GM21528 (cell line): ENCODE measurements at regions not wholly inside any gene's neighbourhood (a gene's known extent, or its start where the extent isn't known, plus 50 kb on each side); places are given as distances from the start of the nearest gene placed in this dataset.

ENCODE experiments used
- ATAC-seq: cut with Tn5 transposase; IDR thresholded peaks from one replicate; pipeline ENCODE4 v1.9.1; 2021; ENCODE audit warnings: mild to moderate bottlenecking, moderate library complexity; ENCODE audit not compliant: unreplicated experiment, low FRiP score

DNA sequence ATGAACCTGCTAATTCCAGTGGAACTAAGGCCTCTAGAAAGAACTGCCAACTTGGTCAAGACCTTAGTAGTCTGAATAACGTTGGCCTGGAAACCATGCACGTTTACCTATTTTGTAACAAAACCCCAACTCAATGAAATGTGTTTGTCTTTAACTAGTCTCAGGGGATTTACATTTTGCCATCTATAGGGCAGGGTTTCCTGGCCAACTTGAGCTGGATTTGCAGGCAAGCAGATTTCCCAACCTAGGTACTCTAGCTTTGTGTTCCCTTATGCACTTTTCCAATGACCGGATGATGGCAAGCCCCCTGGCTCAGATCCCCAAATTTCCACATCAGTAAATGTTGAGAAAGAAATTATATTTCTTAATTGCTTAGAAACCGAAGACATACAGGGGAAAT is 114.5 kb downstream of the IRS2 start:
- ATAC-seq, result no peak

DNA sequence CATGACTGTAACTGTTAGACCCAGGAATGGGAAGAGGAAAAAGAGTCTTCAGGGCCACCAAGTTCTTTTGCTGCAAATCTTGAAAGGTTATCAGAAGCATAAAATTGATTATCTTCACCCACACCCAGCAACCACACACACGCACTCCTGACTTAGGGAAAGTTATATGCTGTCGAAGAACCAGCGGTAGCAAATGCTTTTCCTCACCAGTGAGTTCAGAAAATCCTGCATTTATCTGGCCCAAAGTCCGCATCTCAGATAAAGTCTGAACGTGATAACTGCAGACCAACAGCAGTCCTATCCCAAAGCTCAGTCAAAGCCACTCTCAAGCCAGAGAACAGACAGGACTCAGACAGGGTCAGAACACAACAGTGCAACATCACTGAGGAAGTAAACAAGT is 115.6 kb downstream of the IRS2 start:
- ATAC-seq, result no peak

DNA sequence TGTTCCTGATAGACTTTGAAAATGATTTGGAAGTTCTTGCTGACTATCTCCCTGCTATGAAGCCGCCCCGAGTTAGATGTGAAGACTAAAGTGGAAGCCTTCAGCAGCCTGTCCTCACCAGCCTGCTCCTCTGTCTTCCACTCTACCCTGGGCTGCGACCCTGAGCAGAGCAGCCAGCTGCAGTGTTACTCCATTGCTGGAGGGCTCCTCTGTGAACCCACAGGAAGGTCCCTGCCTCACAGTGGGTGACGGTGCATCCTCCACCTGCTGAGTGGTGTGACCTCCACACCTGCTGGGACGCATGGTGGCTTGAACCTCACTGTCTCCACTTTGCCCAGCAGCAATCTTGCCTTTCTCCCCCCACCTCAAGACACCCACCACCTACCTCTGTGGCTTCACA is 116.4 kb downstream of the IRS2 start:
- no peak for ATAC-seq

DNA sequence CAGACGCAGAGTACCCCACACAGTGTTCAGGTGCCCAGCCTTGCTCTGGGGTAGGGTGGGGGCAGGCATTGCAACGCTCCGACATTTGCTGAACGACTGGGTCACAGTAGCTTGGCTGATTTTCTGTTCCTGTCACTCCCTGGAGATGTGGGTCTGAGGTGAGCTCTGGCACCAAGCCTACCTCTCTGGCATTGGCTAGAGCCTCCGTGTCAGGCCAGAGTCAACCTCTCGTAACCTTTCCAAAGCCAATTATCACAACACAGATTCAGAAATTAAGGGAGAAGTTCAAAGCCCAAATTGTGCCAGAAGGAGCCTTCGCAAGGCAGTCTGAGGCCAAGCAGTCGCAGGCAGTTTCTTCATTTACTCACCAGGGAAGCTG is 117.2 kb downstream of the IRS2 start:
- ATAC-seq, result no peak

DNA sequence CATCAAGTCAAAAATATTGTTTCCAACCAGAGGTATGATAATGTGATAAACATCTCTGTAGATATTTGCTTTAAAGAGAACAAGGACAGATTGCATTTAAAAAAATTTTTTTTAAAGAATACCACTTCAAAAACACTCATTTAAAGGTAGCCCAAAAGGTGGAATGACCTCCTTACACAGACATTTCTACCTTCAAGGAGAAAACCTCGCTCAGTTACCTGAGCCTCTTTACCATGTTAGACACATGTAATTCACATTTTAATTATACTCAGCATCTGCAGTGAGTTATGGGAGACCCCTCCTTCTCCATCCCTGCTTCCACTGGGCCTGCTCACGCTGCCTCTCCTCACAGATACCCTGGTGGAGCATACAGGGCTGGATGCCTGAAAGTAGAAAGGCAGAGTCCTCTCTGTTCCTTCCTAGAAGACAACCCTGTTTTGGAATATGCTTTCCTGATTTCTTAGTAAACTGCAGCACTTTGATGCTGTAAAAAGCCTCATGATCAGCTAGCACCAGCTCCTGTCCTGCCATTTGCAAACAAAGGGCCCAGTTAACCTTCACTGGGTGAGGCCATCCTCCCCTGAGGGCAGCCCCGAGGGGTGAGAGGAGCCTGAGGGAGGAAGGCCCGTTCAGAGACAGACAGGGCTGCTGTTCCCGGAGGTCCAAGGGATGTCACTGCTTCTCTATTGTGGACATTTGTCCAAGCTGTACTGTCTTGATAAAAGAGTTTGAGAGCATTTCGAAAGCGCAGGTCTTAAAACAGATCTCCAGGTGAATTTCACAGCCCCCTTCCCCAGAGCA is 117.8 kb downstream of the IRS2 start:
- ATAC-seq, result no peak

DNA sequence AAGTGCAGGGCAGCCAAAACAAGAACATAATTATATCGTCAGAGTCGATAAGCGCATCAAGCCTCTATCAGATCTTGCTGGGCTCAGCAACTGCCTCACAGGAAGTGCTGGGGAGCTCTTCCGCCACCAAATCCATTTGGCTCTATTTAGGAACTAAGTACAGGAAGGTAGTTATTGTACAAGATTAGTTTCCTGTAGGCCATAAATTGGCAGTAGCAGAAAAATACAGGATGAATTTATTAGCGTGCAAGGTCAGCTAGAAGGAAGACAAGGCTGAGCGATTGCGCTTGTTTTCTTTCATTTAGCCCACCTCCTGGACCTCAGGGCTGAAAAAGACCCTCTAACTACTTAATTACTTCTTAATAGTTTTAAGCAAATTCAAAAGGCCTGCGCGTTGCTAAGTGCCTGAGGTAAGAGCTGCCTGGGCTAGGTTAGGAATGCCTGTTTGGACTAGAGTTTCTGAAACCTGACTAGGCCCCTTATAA is 118.5 kb downstream of the IRS2 start:
- no peak for ATAC-seq

DNA sequence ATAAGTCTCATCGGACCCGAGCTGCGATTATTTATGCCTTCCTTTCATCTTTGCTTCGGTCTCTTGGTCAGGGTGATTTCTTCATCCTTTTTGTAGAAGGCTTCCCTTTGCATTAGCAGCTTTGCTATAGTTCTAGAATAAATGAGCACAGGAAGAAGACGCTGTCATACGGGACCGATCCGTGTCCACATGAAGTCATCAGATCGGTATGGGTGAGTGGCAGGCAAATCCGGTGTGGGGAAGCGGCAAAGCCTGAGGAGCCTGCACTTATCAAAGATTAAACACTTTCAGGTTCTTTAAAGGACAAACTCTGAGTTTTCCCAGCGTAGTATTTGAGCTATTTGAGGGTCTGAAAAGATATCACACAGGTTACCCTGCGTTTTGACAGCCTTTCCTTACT is 119.3 kb downstream of the IRS2 start:
- ATAC-seq, result no peak

DNA sequence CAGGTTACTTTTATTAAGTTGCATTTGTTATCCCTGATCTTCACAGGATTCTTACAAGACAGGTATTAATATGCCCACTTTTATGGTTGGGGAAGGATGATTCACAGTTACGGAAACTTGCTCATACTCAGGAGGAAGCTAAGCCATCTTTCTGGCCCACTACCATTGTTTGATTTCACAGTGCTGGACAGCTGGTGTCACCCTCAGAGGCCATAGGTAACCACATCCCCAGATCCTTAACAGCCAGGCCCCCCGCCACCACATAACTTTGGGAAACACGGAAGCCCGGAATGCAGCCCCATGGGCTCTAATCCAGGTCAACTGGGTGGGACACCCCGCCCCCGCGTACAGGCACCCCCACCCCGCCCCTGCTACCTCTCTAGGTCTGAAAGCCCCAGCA is 119.7 kb downstream of the IRS2 start:
- ATAC-seq, result no peak

DNA sequence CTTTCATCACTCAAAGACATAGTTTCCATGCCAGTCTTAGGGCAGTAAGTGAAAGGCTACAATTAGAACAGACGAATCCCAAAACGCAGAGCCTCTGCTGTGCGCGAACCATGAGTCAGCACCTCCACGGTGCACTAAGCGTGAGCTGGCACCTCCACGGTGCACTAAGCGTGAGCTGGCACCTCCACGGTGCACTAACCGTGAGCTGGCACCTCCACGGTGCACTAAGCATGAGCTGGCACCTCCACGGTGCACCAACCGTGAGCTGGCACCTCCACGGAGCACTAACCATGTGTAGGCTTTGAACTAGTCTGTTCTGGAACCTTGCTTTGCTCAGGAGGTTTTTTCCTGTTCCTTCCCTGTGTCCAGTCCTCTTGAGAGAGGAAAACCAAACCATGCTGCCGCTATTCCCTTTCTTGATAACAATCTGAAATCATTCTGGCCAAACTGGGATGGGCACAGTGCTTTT is 120.6 kb downstream of the IRS2 start:
- no peak for ATAC-seq

DNA sequence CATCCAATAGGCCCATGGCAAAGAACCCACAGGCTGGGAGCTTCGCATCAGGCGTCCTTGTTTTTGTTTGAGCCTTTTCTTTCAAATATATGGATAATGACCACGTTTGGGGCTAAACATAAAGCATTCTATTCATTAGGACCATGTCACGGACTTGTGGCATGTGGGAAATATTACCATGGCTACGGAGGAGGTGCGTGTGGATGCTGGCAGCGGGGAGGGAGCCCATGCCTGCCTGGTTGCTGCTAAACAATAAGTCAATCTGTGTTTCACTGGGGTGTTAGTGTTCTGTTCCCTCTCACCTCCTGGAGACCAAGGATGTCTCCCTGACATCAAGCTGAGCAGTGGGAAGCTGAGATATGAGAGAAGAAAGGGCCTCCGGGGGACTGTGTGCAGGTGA is 121.1 kb downstream of the IRS2 start:
- ATAC-seq, result no peak

DNA sequence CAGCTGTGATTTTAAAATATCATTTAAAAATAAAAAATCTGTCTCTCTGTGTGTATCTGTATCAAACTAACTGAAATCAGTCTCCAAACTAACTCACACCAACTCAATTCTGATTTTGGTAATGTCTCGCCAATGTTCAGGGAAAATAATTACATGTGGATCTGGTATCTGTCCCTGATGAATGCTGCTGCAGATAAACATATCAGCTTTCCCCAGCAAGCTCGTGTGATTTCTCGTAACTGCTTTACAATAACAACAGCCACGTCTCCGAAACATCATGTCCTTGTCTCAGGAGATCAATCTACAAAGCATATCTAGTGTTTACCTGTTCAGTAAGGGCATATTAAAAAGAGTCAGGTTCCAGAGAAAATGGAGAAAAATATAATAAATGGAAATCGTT is 129.0 kb downstream of the IRS2 start:
- no peak for ATAC-seq

DNA sequence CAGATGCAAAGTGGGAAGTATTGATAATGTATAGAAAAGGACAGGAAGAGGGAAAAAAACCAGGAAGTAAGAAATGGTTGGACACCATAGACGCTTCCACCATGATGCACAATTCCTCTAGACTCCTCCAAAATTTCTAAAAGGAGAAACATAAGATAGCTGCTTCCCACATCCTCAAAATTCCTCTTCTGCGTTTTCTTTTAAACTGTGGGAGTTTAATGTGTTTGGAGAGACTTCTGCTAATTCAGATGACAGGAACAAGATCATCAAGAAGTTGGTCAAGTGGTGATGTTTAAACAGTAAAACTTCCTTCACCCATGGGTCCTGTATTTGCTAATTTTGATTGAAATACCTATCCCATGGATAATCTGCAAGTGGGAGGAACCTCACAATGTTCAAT is 130.2 kb downstream of the IRS2 start:
- no peak for ATAC-seq

DNA sequence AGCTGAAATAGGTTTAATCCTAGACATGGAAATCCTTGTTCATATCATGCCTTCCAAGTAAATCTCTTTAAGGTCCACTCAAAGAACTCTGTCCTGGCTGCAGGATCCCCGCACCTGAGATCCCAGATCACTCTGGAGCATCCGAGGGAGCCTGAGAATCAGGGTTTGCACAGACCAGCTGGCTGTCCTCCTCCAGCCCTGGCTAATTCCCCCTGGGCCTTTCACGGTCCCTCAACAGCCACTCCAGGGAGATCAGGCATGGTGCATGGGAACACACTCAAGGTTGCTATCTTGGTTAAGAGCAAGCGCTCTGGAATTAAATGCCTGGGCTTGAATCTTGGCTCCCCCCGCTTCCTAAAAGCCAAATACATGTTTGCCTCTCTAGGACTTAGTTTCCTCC is 130.8 kb downstream of the IRS2 start:
- ATAC-seq, result no peak

DNA sequence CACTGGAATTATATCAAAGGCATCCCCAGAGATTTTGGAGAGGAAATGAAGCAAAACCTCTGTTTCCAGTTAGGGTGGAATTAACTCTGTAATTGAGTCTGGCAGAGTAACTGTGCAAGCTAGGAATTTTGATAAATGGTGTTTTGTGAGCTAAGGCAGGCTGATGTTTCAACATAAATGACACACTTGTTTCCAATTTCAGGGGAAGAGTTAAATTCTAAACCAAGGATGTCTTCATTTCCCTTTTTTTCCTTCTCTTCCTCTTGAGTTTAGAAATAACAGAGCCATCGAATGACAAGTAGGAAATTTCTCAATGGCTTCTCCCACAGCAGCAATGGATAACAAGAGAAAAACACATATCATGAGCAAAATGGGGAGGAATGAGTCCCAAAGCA is 131.2 kb downstream of the IRS2 start:
- ATAC-seq, result no peak

DNA sequence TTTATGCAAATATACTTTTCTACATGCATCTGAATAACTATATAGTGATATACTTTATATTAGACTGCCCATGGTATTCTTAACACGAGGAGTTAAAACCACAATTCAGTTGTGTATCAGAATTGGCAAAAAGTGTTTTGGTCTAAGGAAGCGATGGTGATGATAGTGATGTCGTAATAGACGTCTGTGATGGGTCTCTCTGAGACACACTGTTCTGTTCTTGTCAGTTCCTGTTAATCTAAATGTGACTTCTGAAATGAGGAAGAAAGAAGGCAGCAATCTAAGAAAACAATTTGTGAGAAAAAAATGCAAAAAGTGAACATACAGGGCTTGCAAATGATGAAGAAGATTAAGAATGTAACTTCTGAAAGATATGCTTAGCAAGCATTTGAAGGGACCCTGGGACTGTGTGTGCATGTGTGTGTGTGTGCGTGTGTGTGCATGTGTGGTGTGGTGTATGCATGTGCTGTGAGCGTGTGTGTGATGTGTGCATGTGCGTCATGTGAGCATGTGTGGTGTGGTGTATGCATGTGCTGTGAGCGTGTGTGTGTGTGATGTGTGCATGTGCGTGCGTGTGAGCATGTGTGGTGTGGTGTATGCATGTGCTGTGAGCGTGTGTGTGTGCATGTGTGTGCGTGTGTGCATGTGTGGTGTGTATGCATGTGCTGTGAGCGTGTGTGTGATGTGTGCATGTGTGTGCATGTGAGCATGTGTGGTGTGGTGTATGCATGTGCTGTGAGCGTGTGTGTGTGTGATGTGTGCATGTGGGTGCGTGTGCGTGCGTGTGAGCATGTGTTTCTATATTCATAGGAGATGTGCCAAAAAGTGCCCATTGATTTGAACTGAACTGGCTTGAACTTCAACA is 131.8 kb downstream of the IRS2 start:
- ATAC-seq, result no peak

DNA sequence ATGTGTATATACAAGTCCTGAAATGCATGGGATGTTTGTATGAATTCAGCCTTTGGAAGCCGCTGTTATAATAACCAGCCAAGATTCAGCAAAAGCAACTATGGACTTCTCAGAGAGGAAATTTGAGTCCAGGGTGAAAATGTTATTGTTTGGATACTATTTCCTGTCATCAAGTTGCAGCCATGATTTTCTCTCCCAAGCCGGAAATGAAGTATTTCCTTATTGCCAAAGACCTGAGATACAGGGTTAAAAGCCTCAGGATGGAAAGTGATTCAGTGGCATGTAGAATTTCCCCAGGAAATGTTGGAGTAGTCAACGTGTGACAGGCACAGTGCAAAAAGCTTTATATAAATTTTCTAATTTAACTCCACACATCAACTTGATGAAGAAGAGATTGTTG is 133.9 kb downstream of the IRS2 start:
- ATAC-seq, result no peak

DNA sequence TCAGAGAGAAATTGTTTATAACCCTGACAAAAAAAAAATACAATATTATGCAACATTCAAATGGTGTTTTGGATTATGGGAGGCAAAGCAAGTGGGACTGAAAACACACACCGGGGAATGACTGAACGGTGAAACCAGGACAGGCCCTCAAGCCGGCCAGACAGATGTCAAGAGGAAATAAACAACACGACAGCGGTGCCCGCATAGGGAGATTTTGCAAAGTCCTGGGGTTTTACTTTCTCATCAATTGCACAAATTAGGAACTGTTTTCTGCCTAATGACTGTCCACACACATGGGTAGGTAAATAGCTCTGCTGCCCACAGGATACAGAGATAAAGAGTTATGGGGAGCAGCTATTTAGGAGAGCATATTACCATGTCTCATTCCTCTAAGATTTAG is 134.5 kb downstream of the IRS2 start:
- no peak for ATAC-seq

DNA sequence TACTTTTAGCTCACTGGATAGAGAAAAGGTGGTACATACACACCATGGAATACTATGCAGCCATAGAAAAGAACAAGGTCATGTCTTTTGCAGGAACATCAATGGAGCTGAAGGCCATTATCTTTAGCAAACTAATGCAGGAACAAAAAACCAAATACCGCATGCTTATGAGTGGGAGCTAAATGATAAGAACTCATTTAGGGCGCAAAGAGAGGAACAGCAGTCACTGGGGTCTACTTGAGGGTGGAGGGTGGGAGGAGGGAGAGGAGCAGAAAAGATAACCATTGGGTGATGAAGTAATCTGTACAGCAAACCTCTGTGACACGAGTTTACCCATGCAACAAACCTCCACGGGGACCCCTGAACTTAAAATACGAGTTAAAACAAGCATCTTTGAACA is 135.1 kb downstream of the IRS2 start:
- no peak for ATAC-seq

DNA sequence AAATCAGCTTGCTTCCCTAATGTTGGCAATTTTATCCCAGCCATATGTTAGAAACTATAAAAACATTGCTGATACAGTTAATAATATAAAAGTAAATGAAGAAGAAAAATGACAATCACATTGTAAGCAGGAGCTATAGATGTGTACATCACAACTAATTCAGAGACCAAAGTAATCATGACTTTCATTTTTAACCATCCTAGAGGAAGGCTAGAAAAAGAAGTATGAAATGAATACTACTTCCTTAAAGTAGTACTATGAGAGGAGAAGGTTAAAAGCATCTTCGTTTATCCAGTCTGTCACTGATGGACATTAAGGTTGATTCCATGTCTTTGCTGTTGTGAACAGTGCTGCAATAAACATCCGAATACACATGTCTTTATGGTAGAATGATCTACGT is 135.5 kb downstream of the IRS2 start:
- no peak for ATAC-seq

DNA sequence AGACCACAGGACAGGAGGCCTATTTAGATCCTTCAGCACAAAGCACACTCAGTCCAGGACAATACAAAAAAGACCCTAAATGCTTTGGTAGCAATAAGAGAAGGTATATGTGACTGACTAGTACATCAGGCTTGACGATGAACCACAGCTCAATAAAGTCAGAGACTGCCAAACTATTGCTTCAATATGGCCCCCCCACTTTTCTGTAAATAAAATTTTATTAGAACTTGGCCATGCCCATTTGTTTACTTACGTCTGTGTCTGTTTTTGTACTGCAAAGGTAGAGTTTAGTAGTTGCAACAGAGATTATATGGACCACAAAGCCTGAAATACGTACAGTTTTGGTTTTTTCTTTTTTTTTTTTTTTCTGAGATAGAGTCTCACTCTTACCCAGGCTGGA is 136.7 kb downstream of the IRS2 start:
- no peak for ATAC-seq

DNA sequence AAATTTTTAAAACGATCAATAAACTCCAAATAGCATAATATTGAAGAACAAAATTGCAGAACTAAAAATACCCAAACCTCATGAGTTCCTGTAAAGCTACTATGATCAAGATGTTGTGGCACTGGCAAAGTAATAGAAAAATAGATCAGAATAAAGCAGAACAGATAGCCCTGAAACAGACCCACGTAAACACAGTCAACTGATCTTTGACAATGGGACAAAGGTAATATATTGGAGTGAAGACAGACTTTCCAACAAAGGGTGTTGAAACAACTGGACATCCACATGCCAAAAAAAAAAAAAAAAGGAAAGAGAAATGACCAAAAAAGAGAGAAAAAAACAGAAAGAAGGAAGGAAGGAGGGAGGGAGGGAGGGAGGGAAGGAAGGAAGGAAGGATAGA is 138.7 kb downstream of the IRS2 start:
- ATAC-seq, result no peak

DNA sequence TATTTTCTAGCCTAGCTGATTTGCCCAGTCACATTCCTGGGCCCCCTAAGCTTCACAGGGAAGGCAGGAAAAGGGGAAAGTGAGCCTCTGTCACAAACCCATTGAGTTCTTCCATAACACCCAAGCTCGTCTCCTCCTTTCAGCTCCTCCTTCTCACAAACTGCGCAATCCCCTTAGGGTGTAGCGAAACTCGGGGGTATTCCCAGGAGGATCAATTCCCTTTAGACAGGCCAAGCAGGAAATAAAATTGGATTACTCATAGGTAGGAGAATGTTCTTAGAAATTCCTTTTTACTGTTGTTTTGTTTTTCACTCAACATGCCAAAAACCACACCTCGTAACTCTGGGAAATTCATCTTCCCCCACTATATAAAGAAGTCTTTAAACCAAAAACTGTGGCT is 139.3 kb downstream of the IRS2 start:
- no peak for ATAC-seq
